GM18508 (cell line): ENCODE measurements at regions not wholly inside any gene's neighbourhood (a gene's known extent, or its start where the extent isn't known, plus 50 kb on each side); places are given as distances from the start of the nearest gene placed in this dataset.
"Not testable (repeated sequence)": the region's sequence is repeated elsewhere in the genome, so short reads cannot be mapped to it uniquely, and the experiment has no call there.

Experiments
- ATAC-seq: cut with Tn5 transposase; IDR thresholded peaks from one replicate; pipeline ENCODE4 v1.9.1; 2021; ENCODE audit warnings: moderate number of reproducible peaks; ENCODE audit not compliant: insufficient read depth, unreplicated experiment

DNA sequence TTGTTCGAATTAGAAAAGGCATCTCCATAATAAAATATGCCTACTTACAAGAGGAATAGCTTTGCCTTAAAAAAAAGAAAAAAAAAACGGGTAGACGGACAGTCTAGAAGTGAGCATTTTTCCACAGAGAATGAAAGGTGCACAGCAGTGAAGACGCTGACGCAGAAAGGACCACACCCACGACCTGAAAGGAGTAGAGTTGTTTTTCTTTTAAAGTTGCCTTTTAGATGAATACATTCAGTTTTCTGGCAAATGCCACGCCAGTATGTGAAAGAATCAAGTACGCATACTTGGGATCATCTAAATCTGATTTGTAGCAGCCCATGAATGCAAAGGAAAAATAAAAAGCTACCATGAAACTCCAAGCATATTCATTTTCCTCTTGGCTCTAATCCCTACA, 809.2 kb upstream of the SOX11 start:
- no peak for ATAC-seq

GRCh38 chr2:4883375-4883774, 808.8 kb upstream of the SOX11 start:
- ATAC-seq: no peak

DNA sequence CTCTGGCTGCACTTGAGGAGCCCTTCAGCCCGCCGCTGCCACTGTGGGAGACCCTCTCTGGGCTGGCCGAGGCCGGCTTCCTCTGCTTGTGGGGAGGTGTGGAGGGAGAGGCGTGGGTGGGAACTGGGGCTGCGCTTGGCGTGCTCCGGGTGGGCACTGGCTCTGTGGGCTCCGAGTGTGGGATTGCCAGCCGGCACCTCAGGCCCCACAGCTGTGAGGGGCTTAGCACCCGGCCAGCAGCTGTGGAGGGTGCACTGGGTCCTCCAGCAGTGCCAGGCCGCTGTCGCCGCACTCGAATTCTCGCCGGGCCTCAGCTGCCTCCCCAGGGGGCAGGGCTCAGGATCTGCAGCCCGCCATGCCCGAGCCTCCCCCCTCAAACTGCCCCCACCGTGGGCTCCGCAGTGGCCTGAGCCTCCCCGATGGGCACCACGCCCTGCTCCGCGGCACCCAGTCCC, 808.0 kb upstream of the SOX11 start:
- no peak for ATAC-seq

DNA sequence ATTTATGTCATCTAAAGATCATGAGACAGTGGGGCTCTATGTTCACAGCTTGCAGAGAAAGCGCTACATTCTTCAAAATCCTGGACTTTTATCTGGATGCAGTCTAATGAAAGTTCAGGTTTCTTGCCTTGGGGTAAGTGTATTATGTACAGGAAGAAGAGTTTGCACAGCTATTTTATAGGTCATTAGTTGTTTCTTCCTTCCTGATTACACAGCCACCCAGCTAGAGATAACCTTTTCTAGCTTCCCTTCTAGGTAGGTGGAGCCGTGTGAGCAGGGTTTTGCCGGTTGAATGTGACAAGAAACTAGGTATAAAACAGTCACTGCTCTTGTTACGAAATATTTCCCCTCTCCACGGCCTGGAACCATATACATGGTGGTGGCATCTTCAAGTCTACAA, 800.8 kb upstream of the SOX11 start:
- ATAC-seq: no peak

DNA sequence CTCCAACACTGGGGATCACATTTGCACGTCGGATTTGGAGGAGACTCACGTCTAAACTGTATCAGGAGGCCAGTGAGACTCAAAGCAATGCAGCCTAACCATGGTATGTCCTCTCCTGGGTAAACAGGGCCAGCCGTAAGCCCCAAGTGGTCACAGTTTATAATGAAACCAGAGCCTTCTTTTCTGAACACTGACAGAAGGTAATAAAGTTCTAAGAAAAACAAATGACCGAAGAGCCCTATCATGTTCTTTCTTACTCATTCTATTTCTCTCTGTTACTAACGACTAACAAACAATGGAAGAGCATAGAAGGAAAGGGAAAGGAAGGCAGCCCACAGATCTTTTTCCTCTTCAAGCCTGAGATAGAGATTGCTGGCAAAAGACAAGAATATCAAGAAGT, 796.8 kb upstream of the SOX11 start:
- ATAC-seq: no peak

GRCh38 chr2:4898706-4899105, 793.5 kb upstream of the SOX11 start:
- no peak for ATAC-seq

DNA sequence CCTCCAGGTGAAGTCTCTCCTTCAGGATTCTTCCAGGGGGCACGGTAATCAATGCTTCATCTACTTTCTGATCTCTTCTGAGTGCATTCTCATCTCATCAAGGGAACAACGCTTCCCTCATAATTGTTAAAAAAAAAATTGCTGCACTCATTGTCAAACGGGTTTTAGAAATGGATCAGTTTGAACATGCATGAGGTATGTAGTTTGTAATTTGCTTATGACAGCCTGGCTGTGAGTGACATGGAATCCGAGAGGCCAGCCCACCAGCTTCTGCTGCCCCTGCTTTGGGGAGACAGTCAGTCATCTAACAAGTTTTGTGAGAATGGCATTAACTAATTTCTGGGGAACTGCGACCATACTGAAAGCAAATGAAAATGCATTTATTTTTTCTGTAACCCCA, 791.9 kb upstream of the SOX11 start:
- ATAC-seq: no peak

GRCh38 chr2:4900861-4901770, 791.1 kb upstream of the SOX11 start:
- ATAC-seq: no peak

- no peak for ATAC-seq
These were observed 788.4 kb upstream of the SOX11 start for GRCh38 chr2:4903656-4904348.

DNA sequence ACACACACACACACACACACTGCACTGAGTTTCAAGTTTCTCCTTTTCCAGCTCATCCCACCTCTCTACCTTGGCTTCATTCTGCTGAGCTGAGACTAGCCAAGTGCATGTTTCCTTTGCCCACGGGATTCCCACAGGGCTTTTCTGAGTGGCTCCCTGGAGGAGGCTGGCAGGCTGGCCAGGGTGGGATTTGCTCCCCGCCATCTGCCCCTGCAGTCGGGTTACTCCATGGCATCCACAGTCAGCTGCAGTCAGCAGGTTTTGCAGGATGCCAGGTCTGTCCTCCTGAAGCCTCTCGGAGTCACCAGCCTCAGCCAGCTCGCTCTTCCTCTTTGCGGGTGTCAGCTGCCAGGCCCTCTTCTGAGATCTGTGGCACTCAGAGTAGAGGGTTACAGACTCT, 783.7 kb upstream of the SOX11 start:
- no peak for ATAC-seq

DNA sequence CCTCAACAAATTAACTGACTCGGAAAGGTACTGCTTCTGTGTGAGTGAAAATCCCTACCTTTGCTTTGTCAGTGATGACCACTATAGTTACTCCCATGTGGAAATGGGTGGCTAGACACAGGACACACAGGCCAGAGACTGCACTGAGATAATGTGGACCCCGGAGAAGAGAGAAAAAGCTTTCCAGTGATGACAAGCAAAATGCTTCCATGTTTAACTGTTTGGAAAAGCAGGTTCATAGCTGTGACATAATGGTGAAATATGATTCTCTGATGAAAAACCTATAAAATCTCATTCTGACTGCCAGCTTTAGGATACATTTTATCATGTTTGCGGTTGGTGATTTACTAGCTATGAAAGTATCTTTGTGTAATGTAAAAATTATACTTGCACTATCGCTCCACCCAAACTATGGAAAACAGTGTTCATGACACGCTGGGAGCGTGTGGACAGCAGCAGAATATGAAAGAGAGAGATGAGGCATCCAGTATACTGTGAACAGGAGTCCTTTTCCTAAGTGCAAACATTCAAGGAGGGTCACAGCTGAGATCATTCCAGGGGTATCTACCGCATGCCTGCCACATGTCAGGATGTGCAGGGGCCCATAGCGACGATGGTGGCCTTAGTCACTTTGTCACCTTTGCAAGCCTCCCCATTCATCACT, 782.7 kb upstream of the SOX11 start:
- no peak for ATAC-seq

- no peak for ATAC-seq
These were observed 778.1 kb upstream of the SOX11 start for GRCh38 chr2:4914036-4914435.

GRCh38 chr2:4914551-4914950, 777.6 kb upstream of the SOX11 start:
- no peak for ATAC-seq

GRCh38 chr2:4915357-4915756, 776.8 kb upstream of the SOX11 start:
- ATAC-seq: no peak

- ATAC-seq: no peak
These were observed 776.1 kb upstream of the SOX11 start for GRCh38 chr2:4916094-4916493.

DNA sequence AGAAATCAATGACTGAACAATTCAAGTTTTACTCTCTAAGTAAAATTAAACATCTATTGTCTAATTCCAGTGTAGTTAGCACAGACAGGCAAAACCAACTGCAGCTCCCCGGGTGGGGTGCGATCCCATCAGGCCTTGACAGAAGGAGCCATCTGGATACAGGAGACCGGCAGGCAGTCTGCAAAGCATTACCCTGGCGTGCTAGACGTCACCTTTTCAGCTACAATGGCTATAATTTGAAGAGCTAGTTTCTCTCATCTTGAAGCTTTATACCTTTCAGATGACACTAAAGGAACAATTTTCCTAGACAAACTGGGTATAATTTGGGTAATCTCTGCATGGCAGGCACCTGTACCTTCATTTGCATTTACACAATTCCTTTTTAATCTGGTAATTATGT, 761.5 kb upstream of the SOX11 start:
- ATAC-seq: no peak

- ATAC-seq: no peak
These were observed 760.3 kb upstream of the SOX11 start for GRCh38 chr2:4931721-4932365.

DNA sequence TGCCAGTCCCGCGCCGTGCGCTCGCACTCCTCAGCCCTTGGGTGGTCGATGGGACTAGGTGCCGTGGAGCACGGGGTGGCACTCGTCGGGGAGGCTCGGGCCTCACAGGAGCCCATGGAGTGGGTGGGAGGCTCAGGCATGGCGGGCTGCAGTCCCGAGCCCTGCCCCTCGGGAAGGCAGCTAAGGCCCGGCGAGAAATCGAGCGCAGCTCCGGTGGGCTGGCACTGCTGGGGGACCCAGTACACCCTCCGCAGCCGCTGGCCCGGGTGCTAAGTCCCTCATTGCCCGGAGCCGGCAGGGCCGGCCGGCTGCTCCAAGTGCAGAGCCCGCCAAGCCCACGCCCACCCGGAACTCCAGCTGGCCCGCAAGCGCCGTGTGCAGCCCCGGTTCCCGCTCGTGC, 756.9 kb upstream of the SOX11 start:
- not testable (repeated sequence) for ATAC-seq

GRCh38 chr2:4937550-4937949, 754.6 kb upstream of the SOX11 start:
- ATAC-seq: no peak

- ATAC-seq: no peak
These were observed 754.0 kb upstream of the SOX11 start for GRCh38 chr2:4938206-4938605.

DNA sequence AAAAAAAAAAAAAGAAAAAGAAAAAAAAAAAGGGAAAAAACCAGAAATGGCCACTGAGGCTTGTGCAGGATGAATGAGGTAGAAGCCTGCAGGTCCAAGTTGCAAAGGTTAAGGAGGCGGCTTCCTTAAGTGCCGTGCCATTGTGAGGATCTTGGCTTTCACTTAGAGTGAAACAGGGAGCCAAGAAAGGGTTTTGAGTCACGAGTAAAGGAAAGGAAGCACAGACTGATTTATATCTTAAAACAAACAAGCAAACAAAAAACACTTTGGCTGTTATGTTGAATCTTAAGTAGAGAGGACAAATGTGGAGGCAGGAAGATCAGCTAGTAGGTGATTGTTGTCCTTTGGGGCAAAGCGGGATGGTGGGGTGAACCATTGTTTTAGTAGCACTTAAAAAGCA, 749.7 kb upstream of the SOX11 start:
- no peak for ATAC-seq
